ENCODE measurements at regions not wholly inside any gene's neighbourhood (a gene's known extent, or its start where the extent isn't known, plus 50 kb on each side); places are given as distances from the start of the nearest gene placed in this dataset.

GRCh38 chr13:86554066-86554465 is 754.8 kb upstream of the SLITRK6 start:
- no peak for TF ChIP-seq CTCF (IDR thresholded peaks at IDR 0.05; ENCODE audit: borderline replicate concordance, control extremely low read depth, extremely low read depth, insufficient read depth, missing control alignments)
- no peak for DNase-seq (ENCODE audit: low spot score)
- in situ Hi-C loops (cut with MboI; ENCODE audit: low sequenced_read_pairs, unreplicated experiment): no loop called here

GRCh38 chr13:86559901-86560300 is 760.7 kb upstream of the SLITRK6 start:
- in situ Hi-C loops (cut with MboI; ENCODE audit: low sequenced_read_pairs, unreplicated experiment): no loop called here

GRCh38 chr13:86562866-86563265 is 763.6 kb upstream of the SLITRK6 start:
- DNase-seq (ENCODE audit: low spot score): no peak
- in situ Hi-C loops (cut with MboI; ENCODE audit: low sequenced_read_pairs, unreplicated experiment): no loop called here
- no peak for TF ChIP-seq CTCF (IDR thresholded peaks at IDR 0.05; ENCODE audit: borderline replicate concordance, control extremely low read depth, extremely low read depth, insufficient read depth, missing control alignments)

More at GRCh38 chr13:86559901-86560300, 760.7 kb upstream of the SLITRK6 start:
- no peak for DNase-seq (ENCODE audit: low spot score)
- TF ChIP-seq CTCF (IDR thresholded peaks at IDR 0.05; ENCODE audit: borderline replicate concordance, control extremely low read depth, extremely low read depth, insufficient read depth, missing control alignments): no peak

- no peak for DNase-seq (ENCODE audit: low spot score)
- in situ Hi-C loops (cut with MboI; ENCODE audit: low sequenced_read_pairs, unreplicated experiment): no loop called here
- TF ChIP-seq CTCF (IDR thresholded peaks at IDR 0.05; ENCODE audit: borderline replicate concordance, control extremely low read depth, extremely low read depth, insufficient read depth, missing control alignments): no peak
These were observed 764.1 kb upstream of the SLITRK6 start for GRCh38 chr13:86563308-86563707.

- no peak for DNase-seq (ENCODE audit: low spot score)
- in situ Hi-C loops (cut with MboI; ENCODE audit: low sequenced_read_pairs, unreplicated experiment): no loop called here
- TF ChIP-seq CTCF (IDR thresholded peaks at IDR 0.05; ENCODE audit: borderline replicate concordance, control extremely low read depth, extremely low read depth, insufficient read depth, missing control alignments): peak; percentile 12
These were observed 767.9 kb upstream of the SLITRK6 start for GRCh38 chr13:86567119-86567518.

- DNase-seq (ENCODE audit: low spot score): no peak
- in situ Hi-C loops (cut with MboI; ENCODE audit: low sequenced_read_pairs, unreplicated experiment): no loop called here
- no peak for TF ChIP-seq CTCF (IDR thresholded peaks at IDR 0.05; ENCODE audit: borderline replicate concordance, control extremely low read depth, extremely low read depth, insufficient read depth, missing control alignments)
These were observed 769.9 kb upstream of the SLITRK6 start for GRCh38 chr13:86569119-86569518.

- DNase-seq (ENCODE audit: low spot score): no peak
- in situ Hi-C loops (cut with MboI; ENCODE audit: low sequenced_read_pairs, unreplicated experiment): no loop called here
- TF ChIP-seq CTCF (IDR thresholded peaks at IDR 0.05; ENCODE audit: borderline replicate concordance, control extremely low read depth, extremely low read depth, insufficient read depth, missing control alignments): no peak
These were observed 770.8 kb upstream of the SLITRK6 start for GRCh38 chr13:86569974-86570373.

Measured in GM13976 (cell line).